Sigmoid colon (tissue), 6 donors: ENCODE measurements at regions not wholly inside any gene's neighbourhood (a gene's known extent, or its start where the extent isn't known, plus 50 kb on each side); places are given as distances from the start of the nearest gene placed in this dataset.

ENCODE experiments used
- DNase-seq: peaks from one replicate; pipeline ENCODE4 v3.0.0-alpha.2; 2019
- H3K27ac ChIP-seq, 4 donors: fragments of 200-600 bp; sonication (generic); one replicate each; pipeline ENCODE4 v1.5.1; 2016 to 2019; ENCODE audit warnings: mild to moderate bottlenecking in 1 of 4
- H3K27me3 ChIP-seq, 3 donors: fragments of 200-600 bp; sonication (generic); one replicate each; pipeline ENCODE4 v1.5.1; 2019; ENCODE audit warnings: mild to moderate bottlenecking in 1 of 3
- H3K36me3 ChIP-seq, 4 donors: fragments of 200-600 bp; sonication (generic); one replicate each; pipeline ENCODE4 v1.5.1; 2016 to 2019
- H3K4me1 ChIP-seq, 4 donors: fragments of 200-600 bp; sonication (generic); one replicate each; pipeline ENCODE4 v1.5.1; 2017 to 2019
- H3K4me3 ChIP-seq, 4 donors: fragments of 200-600 bp; sonication (generic); one replicate each; pipeline ENCODE4 v1.5.1; 2017 to 2019; ENCODE audit warnings: mild to moderate bottlenecking in 2 of 4, moderate library complexity in 1 of 4
- H3K9me3 ChIP-seq, 4 donors: fragments of 200-600 bp in 3 of 4; sonication (generic) in 3 of 4; one replicate each; pipeline versions ENCODE4 v1.5.1 to v1.6.1; 2013 to 2019
- EP300 ChIP-seq, 4 donors: sonication (generic); formaldehyde crosslinking; IDR thresholded peaks; one replicate each; pipeline ENCODE4 v1.6.1; 2017; ENCODE audit warnings: antibody characterized with exemption in 4 of 4
- POLR2A ChIP-seq, 2 donors: fragments of 450-650 bp; IDR thresholded peaks; one replicate each; pipeline ENCODE4 v1.6.1; 2016; ENCODE audit warnings: antibody characterized with exemption in 2 of 2, mild to moderate bottlenecking in 2 of 2, moderate library complexity in 2 of 2
- POLR2AphosphoS5 ChIP-seq, 4 donors: sonication (generic); formaldehyde crosslinking; IDR thresholded peaks; one replicate each; pipeline ENCODE4 v1.6.1; 2017; ENCODE audit warnings: antibody characterized with exemption in 4 of 4
- WGBS, 2 donors: extraction: QIAGEN DNeasy Blood & Tissue Kit; methylation state at CpG; one replicate each; pipeline ENCODE4 v1.1.7; 2013; 5-methylcytosine and 5-hydroxymethylcytosine counted together
- intact Hi-C: fragments of 100-400 bp; cut with DNase I; formaldehyde crosslinking; loops from one replicate; pipeline ENCODE4 v1.15.1; 2023
- TF ChIP-seq, protein P1 (sequence below), 4 experiments: fragments of 450-650 bp in 3 of 4; fragments of 200-600 bp in 1 of 4; IDR thresholded peaks; one replicate each; pipeline ENCODE4 v1.5.1; 2016 to 2019; ENCODE audit warnings: antibody characterized with exemption in 4 of 4, mild to moderate bottlenecking in 3 of 4, moderate library complexity in 2 of 4
- donor health status: healthy with polysubstance abuse.
- donor health status: healthy.

GRCh38 chr2:59084326-59084725, 843.2 kb upstream of the FANCL start:
- H3K9me3 ChIP-seq = no peaks in the 10 kb centered on the region
- H3K27me3 ChIP-seq = no peaks in the 10 kb centered on the region
- no peak overlapping the region for H3K4me3 ChIP-seq
- peaks cover 0 to 16% (median 10%) of the 10 kb centered on the region in 4 donors for H3K4me1 ChIP-seq
- intact Hi-C loops = no loop called here
- no peak overlapping the region for H3K27ac ChIP-seq
- no peaks in the 10 kb centered on the region for H3K36me3 ChIP-seq
- TF ChIP-seq EP300 (IDR thresholded peaks at IDR 0.05) = no peak
- no peak for TF ChIP-seq POLR2A (IDR thresholded peaks at IDR 0.05)
- TF ChIP-seq, protein P1, sequence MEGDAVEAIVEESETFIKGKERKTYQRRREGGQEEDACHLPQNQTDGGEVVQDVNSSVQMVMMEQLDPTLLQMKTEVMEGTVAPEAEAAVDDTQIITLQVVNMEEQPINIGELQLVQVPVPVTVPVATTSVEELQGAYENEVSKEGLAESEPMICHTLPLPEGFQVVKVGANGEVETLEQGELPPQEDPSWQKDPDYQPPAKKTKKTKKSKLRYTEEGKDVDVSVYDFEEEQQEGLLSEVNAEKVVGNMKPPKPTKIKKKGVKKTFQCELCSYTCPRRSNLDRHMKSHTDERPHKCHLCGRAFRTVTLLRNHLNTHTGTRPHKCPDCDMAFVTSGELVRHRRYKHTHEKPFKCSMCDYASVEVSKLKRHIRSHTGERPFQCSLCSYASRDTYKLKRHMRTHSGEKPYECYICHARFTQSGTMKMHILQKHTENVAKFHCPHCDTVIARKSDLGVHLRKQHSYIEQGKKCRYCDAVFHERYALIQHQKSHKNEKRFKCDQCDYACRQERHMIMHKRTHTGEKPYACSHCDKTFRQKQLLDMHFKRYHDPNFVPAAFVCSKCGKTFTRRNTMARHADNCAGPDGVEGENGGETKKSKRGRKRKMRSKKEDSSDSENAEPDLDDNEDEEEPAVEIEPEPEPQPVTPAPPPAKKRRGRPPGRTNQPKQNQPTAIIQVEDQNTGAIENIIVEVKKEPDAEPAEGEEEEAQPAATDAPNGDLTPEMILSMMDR (IDR thresholded peaks at IDR 0.05) = no peak
- TF ChIP-seq POLR2AphosphoS5 (IDR thresholded peaks at IDR 0.05) = no peak
- 63 to 67% methylated on average over 6 of the region's 6 CpGs for WGBS, 2 donors
- no peak for DNase-seq

DNA sequence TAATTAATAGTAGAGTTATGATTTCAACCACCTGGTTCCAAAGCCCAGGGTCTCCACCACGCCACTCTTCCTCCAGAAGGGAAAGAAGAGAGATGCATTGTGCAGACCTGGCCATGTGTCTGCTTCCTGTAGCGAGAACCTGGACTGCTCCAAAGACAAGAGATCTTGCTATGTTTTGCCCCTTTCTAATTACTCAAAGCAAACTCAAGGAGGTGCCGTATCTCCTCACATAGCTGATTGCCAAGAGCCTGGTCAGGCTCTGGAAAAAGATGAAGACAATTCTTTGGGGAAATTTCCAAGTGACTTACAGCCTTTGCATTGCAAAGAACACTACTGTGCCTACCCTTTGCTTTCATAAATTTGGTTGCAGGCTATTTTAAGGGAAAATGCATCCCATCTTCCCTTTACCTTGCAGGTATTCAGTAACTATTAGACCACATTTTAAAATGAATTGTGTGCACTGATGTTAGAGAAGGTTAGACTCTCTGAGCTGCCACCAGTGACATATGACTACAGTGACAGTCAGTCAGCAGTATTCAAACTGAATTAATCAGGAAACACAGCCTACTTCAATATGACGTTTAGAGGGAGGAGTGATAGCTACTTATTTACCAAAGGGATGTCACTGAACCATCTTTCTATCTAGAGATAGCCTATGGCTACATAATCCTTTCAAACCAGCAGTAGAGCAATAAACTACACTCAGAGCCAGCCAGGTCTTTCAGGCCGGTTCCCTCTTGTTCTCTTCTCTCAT, 842.1 kb upstream of the FANCL start:
- DNase-seq = no peak
- no peaks in the 10 kb centered on the region for H3K36me3 ChIP-seq
- H3K27ac ChIP-seq = no peak overlapping the region
- 67 to 76% methylated on average over 5 of the region's 5 CpGs for WGBS, 2 donors
- intact Hi-C loops = no loop called here
- no peaks in the 10 kb centered on the region for H3K9me3 ChIP-seq
- no peak overlapping the region for H3K4me3 ChIP-seq
- H3K4me1 ChIP-seq = peaks cover 0 to 24% (median 10%) of the 10 kb centered on the region in 4 donors
- TF ChIP-seq, protein P1 (IDR thresholded peaks at IDR 0.05) = no peak
- TF ChIP-seq POLR2AphosphoS5 (IDR thresholded peaks at IDR 0.05) = no peak
- TF ChIP-seq POLR2A (IDR thresholded peaks at IDR 0.05) = no peak
- no peaks in the 10 kb centered on the region for H3K27me3 ChIP-seq

DNA sequence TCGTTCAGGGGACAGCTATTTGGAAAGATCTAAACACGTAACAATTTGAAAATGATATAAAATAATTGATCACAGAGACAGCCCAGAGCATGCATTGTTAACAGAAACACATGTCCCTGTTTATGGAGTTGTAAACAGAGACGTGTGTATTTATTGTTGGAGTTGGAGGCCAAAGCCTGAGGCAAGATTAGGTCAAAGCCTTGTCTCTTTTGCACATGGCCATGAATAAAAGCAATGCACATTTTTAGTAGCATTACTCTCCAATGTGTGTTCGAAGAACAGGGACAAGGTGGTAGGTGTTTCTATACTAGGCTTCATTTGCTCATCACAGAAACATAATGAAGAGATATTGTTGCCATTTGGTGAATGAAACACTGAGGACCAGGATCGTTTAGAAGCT, 841.5 kb upstream of the FANCL start:
- intact Hi-C loops = no loop called here
- H3K36me3 ChIP-seq = no peaks in the 10 kb centered on the region
- no peak for DNase-seq
- TF ChIP-seq, protein P1 (IDR thresholded peaks at IDR 0.05) = no peak
- TF ChIP-seq POLR2A (IDR thresholded peaks at IDR 0.05) (no peak), POLR2AphosphoS5 (IDR thresholded peaks at IDR 0.05) (no peak)
- H3K4me1 ChIP-seq = peaks cover 0 to 29% (median 12%) of the 10 kb centered on the region in 4 donors
- H3K27me3 ChIP-seq = no peaks in the 10 kb centered on the region
- 62 to 67% methylated on average over 5 of the region's 5 CpGs for WGBS, 2 donors
- H3K4me3 ChIP-seq = no peak overlapping the region
- H3K27ac ChIP-seq = no peak overlapping the region
- H3K9me3 ChIP-seq = no peaks in the 10 kb centered on the region

DNA sequence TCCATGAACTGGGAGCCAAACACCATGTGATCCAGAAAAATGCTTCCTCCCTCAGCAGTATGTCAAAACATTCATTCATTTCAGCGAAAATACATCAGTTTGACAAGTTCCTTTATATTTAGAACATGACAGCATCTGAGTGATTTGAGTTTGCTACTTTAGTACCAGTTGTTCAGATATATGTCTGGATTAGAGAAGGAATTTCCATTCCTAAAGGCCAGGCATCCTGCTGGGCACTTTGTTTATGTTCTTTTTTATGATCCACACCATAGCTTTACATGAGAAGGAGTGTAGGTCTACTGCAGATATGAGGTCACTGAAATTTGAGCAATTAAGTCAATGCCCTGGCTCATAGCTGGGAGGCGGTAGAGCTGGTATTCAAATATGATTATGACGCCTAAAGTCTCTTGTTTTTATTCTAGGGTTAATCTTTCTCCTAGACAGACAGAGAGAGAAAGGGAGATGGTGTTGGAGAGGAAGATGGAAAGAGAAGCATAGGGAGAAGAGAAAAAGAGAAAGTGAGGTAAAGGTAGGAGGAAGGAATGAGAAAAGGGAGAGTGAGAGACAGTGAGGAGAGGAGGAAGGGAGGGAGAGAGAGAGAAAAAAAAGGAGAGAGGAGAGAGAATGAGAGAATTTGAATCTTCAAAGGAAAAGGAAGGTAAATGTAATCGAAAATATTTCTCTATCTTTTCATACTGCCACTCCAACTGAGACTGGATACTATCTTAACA, 839.5 kb upstream of the FANCL start:
- WGBS, 2 donors = 77 to 88% methylated on average over 4 of the region's 4 CpGs
- H3K27me3 ChIP-seq = no peaks in the 10 kb centered on the region
- intact Hi-C loops = no loop called here
- DNase-seq = no peak
- H3K4me1 ChIP-seq = peaks cover 0 to 37% (median 12%) of the 10 kb centered on the region in 4 donors
- H3K4me3 ChIP-seq = no peak overlapping the region
- TF ChIP-seq, protein P1 (IDR thresholded peaks at IDR 0.05) = no peak
- TF ChIP-seq POLR2A (IDR thresholded peaks at IDR 0.05) (no peak), POLR2AphosphoS5 (IDR thresholded peaks at IDR 0.05) (no peak), EP300 (IDR thresholded peaks at IDR 0.05) (no peak)
- no peaks in the 10 kb centered on the region for H3K9me3 ChIP-seq
- H3K27ac ChIP-seq = no peak overlapping the region
- H3K36me3 ChIP-seq = no peaks in the 10 kb centered on the region
